ENCODE measurements at regions not wholly inside any gene's neighbourhood (a gene's known extent, or its start where the extent isn't known, plus 50 kb on each side); places are given as distances from the start of the nearest gene placed in this dataset.
"Not testable (repeated sequence)": the region's sequence is repeated elsewhere in the genome, so short reads cannot be mapped to it uniquely, and the experiment has no call there.

DNA sequence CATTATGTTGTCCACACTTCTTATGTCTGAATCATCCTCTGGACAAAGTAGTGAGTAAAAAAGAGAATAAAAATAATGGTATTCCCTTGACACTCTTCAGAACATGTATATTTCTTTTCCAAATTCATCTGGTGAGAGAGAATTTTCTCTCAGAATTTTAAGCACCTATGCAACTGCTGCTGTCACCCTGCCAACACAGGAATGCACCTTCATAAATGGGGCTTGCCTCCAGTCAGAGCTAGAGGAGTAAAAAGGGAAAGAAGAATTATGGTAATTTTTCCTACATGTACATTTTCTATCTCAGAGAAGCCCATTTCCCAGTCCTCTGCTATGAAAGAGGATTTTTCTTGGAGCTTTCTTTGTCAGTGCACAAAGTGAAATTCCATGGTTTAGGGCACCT lies 92.2 kb upstream of the ALCAM start:
- DNase-seq (ENCODE audit: low read depth in 2 of 2), result no peak

DNA sequence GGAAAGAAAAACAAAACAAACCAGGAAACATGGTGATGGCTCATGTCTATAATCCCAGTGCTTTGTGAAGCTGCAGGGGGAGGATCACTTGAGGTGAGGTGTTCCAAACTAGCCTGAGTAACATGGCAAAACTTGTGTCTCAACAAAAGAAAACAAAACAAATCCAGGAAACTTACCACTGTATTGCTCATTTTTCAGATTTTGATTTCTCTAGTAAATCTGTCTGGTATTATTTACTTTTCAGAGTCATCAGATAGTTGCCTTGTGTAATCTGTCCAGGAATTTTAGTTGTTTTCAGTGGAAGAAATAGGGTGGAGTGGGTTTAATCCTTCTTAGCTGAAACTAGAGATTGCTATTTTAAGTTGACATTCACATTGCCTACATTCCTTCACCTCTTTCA lies 91.8 kb upstream of the ALCAM start:
- DNase-seq (ENCODE audit: low read depth in 2 of 2), result no peak

DNA sequence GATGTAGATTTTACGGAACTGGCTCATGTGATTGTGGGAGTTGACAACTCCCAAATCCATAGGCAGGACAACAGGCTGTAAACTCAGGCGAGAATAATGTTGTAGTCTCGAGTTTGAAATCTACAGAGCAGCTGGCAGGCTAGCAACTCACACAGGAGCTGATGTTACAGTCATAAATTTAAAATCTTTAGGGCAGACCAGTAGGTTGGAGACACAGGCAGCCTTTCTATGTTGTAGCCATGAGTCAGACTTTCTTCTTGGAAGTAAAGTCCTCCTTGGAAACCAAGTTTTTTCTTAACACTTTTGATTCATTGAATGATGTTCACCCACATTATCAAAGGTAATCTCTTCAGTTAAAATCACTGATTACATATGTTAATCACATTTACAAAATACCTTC lies 89.1 kb upstream of the ALCAM start:
- DNase-seq (ENCODE audit: low read depth in 2 of 2), result no peak

DNA sequence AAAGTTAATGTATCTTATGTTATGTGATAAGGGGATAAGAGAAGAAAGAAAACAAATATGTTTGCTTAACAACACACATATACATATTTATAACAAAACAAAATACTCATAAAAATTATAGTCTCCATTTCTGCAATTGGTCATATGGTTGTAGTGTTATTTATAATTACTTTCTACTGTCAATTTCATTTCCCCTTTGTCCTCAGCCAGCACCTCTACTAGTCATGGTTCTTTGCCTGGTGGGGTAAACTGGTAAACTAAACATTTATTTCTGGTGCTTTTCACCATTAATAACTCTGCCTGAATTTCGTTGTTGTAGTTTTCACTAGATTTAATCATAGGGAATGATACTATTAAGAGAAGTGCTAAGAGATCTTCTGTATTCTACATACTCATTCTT lies 88.0 kb upstream of the ALCAM start:
- DNase-seq (ENCODE audit: low read depth in 2 of 2), result no peak

DNA sequence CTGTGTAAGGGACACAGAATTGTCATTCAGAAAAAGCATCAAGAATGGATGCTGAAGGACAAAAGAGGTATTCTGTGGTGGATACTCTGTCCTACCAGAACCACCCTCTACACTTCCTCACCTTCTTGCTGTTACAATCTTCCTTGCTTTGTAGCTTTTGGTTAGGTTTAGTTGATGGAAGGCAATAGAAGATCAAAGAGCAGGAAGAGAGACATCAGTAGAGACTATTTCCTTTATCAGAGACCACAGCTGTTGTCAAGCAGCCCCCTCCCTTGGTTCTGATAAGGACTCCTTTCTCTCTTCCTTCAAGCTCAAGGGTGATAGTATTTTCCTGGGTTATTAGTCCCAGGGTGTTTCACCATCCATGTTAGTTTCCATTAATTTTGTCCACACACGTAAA lies 84.7 kb upstream of the ALCAM start:
- no peak for DNase-seq (ENCODE audit: low read depth in 2 of 2)

DNA sequence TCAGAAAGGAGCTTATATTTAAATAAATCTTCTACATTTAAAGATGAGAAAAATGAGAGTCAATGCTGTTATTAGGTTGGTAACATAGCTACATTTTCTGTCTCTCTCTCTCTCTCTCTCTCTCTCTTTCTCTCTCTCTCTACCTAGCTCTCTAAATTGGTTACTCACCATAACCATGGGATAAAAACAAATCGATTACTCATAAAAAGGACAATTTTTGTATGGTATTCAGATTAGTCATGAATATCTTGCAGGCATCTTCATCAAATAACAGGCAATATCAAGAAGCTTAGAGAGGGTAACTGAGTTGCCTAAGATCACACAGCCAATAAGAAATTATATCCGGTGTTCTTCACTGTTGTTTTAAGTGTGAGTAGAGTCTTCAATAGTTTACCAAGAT lies 81.8 kb upstream of the ALCAM start:
- DNase-seq (ENCODE audit: low read depth in 2 of 2), result no peak

DNA sequence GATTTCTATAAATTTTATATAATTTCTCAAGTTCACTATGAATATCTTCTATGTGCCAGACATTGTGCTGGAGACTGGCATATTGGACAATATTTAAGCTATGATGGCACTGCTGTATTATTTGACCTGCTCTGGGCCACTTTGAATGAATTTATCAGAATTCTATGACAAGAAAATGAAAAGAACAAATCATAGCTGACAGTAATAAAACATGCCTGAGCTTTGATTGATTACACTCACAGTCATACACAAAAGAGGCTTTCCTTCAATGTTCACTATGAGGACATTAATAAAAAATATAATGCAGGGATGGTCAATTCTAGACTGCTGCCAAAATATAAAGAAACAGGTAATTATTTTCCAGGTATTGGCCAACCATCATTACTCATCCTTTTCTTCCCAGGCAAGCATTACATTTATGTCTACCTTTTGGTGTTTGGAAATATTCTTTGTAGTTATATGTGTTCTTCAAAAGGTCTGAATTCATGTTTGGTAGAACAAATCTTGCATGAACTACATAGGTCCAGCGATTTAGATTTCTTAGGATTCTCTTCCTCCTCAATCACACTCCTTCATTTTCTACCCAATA lies 81.0 kb upstream of the ALCAM start:
- DNase-seq (ENCODE audit: low read depth in 2 of 2), result no peak

DNA sequence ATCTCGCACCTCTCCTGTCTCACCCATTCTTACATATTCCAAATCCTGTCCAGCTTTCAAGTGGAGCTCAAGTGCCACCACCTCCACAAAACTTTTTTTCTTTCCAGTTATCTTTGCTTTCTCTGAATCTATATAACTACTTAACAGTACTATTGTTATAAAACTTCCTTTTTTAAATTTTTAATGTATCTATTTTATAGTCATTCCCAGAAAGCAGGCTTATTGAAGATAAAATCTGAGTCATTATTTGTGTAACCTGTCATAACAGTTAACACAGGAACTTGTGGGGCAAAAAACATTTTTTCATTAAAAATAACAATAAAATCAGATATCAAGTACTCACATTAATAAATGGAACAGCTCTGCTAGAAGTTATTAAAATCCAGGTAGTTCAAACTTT lies 73.3 kb upstream of the ALCAM start:
- DNase-seq (ENCODE audit: low read depth in 2 of 2), result no peak

DNA sequence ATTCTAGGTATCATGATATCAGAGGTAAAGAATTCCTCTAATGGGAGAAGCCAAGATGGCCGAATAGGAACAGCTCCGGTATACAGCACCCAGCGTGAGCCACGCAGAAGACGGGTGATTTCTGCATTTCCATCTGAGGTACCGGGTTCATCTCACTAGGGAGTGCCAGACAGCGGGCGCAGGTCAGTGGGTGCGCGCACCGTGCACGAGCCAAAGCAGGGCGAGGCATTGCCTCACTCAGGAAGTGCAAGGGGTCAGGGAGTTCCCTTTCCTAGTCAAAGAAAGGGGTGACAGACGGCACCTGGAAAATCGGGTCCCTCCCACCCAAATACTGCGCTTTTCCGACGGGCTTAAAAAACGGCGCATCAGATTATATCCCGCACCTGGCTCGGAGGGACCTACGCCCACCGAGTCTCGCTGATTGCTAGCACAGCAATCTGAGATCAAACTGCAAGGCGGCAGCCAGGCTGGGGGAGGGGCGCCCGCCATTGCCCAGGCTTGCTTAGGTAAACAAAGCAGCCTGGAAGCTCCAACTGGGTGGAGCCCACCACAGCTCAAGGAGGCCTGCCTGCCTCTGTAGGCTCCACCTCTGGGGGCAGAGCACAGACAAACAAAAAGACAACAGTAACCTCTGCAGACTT lies 70.4 kb upstream of the ALCAM start:
- DNase-seq (ENCODE audit: low read depth in 2 of 2), result not testable (repeated sequence)

DNA sequence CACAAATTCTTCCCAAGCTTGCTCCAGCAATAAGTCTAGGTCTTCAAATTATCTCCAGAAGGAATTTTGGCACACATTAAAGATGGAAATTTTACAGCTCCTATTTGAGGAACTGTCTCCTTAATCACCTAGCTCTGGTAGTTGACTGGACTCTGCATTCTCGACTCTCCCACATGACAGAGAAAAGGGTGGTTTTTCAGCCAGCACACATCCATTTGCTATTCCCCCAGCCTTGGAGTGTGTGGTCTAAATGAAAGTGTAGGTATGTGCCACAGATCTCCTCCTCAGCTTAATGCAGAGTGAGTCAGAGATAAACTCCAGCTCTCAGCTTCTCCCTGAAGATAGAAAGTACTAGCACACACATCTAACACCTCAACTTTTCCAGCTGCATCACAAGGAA lies 62.2 kb upstream of the ALCAM start:
- DNase-seq (ENCODE audit: low read depth in 2 of 2), result no peak

DNA sequence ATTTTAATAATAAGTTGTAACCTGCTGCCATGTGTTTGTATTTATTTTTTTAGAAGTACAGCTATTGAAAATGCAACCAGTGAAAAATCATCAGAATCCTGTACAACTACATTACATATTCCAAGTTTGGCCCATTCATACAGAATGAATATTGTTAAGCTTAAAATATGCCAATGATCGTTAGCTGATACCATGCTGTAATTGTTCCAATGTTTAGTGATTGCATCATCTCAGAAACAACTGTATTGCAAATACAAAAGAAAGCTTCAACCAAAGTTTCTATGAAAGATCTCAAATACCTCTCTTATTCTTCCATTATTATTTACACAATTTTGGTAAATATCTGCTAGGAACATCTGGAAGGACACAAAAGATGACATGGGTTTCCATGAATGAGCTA lies 51.6 kb upstream of the ALCAM start:
- DNase-seq (ENCODE audit: low read depth in 2 of 2), result no peak

DNA sequence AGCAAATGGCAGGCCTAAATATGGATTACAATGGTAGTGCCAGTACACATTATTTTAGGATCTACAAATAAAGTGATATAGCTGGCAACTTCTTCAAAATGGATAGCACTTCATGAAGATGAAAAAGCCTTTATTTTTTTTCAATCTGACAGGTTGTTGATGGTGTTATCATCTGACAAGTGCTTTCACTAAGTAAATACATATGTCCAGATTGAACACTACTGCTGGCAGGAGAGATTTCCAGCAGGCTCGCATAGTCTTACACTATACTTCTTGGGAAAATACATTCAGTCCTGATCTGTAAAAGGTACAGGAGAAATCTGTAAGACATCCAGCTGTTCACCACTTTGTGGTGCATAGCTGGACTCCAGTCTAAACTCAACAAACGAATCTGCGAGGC lies 50.9 kb upstream of the ALCAM start:
- no peak for DNase-seq (ENCODE audit: low read depth in 2 of 2)

DNA sequence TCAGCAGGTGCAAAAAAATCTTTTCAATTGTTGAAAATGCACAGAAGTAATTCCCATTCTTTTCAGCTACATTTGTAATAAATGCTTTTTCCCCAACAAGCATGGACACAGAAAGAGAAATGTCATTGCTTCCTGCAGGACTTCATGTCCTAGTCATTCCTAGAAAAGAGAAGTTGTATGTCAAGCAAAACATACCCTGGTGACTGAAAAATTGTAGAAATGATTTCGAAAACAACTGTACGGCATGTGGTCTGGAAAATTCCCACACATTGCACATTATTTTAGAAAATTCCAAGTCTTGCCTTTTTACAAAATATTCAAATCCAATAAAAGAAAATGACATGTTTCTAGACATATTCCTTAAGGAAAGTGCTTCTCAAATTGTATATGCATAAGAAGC lies 50.4 kb upstream of the ALCAM start:
- DNase-seq (ENCODE audit: low read depth in 2 of 2), result no peak

Data from stimulated activated CD8-positive, alpha-beta memory T cell treated with anti-CD3 and anti-CD28 coated beads, Interleukin-2, amount 100 ng/mL, for 48 hours (primary cell).